Transverse colon (tissue), 4 donors: ENCODE measurements at regions not wholly inside any gene's neighbourhood (a gene's known extent, or its start where the extent isn't known, plus 50 kb on each side); places are given as distances from the start of the nearest gene placed in this dataset.

Source experiments
- DNase-seq: peaks from one replicate; pipeline ENCODE4 v3.0.0-alpha.2; 2019
- H3K27ac ChIP-seq, 4 donors: fragments of 200-600 bp; sonication (generic); 2 replicates each; pipeline ENCODE4 v1.5.1; 2016 to 2018; ENCODE audit warnings: inconsistent platforms in 4 of 4
- H3K27me3 ChIP-seq: fragments of 200-600 bp; sonication (generic); 2 replicates; pipeline ENCODE4 v1.5.1; 2017; ENCODE audit warnings: inconsistent platforms
- H3K36me3 ChIP-seq, 4 donors: fragments of 200-600 bp; sonication (generic); 2 replicates each; pipeline ENCODE4 v1.5.1; 2017 to 2019; ENCODE audit warnings: inconsistent platforms in 4 of 4
- H3K4me1 ChIP-seq, 4 donors: fragments of 200-600 bp; sonication (generic); 2 replicates each; pipeline ENCODE4 v1.5.1; 2017 to 2020; ENCODE audit warnings: inconsistent platforms in 4 of 4
- H3K4me3 ChIP-seq, 4 donors: fragments of 200-600 bp; sonication (generic); 1 replicate in 1 of 4; 2 replicates in 3 of 4; pipeline versions ENCODE4 v1.5.1 to v1.6.1; 2017 to 2019; ENCODE audit warnings: inconsistent platforms in 4 of 4
- H3K9me3 ChIP-seq, 2 donors: fragments of 200-600 bp; sonication (generic); 2 replicates each; pipeline ENCODE4 v1.5.1; 2017 to 2019; ENCODE audit warnings: inconsistent platforms in 2 of 2
- CTCF ChIP-seq, 5 experiments: fragments of 200-600 bp in 3 of 5; fragments of 450-650 bp in 2 of 5; sonication (generic) in 3 of 5; IDR thresholded peaks; 1 replicate in 2 of 5; 2 replicates in 3 of 5; pipeline ENCODE4 v1.5.1; 2016 to 2017; ENCODE audit warnings: antibody characterized with exemption in 5 of 5, inconsistent platforms in 3 of 5, mild to moderate bottlenecking in 2 of 5, moderate library complexity in 1 of 5
- EP300 ChIP-seq: sonication (generic); formaldehyde crosslinking; IDR thresholded peaks from one replicate; pipeline ENCODE4 v1.6.1; 2017; ENCODE audit warnings: antibody characterized with exemption, low read depth
- POLR2A ChIP-seq: fragments of 450-650 bp; IDR thresholded peaks from one replicate; pipeline ENCODE4 v1.6.1; 2016; ENCODE audit warnings: antibody characterized with exemption, mild to moderate bottlenecking, moderate library complexity
- POLR2AphosphoS5 ChIP-seq, 3 donors: sonication (generic); formaldehyde crosslinking; IDR thresholded peaks; one replicate each; pipeline ENCODE4 v1.6.1; 2016; ENCODE audit warnings: antibody characterized with exemption in 3 of 3
- WGBS, 2 donors: methylation state at CpG; one replicate each; pipeline ENCODE4 v1.1.5; 2018; ENCODE audit warnings: low coverage in 1 of 2; 5-methylcytosine and 5-hydroxymethylcytosine counted together
- in situ Hi-C, 4 donors: fragments of 200-750 bp; cut with MboI; loops; one replicate each; pipeline versions ENCODE4 v1.15.0 to v1.15.1; 2017; ENCODE audit warnings: low sequenced_read_pairs in 3 of 4, low pct_ligation_motif_present in 1 of 4, low pct_unique_long_range_greater_than_20kb in 1 of 4
- intact Hi-C: fragments of 100-400 bp; cut with DNase I; formaldehyde crosslinking; loops from one replicate; pipeline ENCODE4 v1.15.1; 2023; ENCODE audit warnings: low total_unique reads

GRCh38 chr3:187919544-187919943, 174.3 kb upstream of the BCL6 start:
- Histone ChIP-seq H3K27ac (no peak overlapping the region), H3K36me3 (no peaks in the 10 kb centered on the region), H3K27me3 (no peaks in the 10 kb centered on the region), H3K9me3 (peaks cover under 1 to 5% of the 10 kb centered on the region in 2 donors), H3K4me3 (no peak overlapping the region), H3K4me1 (peaks cover 0 to 9% (median 3%) of the 10 kb centered on the region in 4 donors)
- WGBS, 2 donors = 67 to 88% methylated on average over 2 to 3 of the region's 3 CpGs
- TF ChIP-seq EP300 (no peak), POLR2AphosphoS5 (IDR thresholded peaks at IDR 0.05) (no peak), POLR2A (no peak), CTCF (IDR thresholded peaks at IDR 0.05) (no peak)
- intact Hi-C loops (no loop called here), in situ Hi-C loops (no loop called here)
- DNase-seq = no peak

GRCh38 chr3:187920030-187920429, 174.8 kb upstream of the BCL6 start:
- Histone ChIP-seq H3K9me3 (peaks cover 5 to 8% of the 10 kb centered on the region in 2 donors), H3K36me3 (no peaks in the 10 kb centered on the region), H3K27me3 (no peaks in the 10 kb centered on the region), H3K4me1 (peaks cover 0 to 9% (median 1%) of the 10 kb centered on the region in 4 donors), H3K4me3 (no peak overlapping the region), H3K27ac (no peak overlapping the region)
- TF ChIP-seq POLR2AphosphoS5 (IDR thresholded peaks at IDR 0.05) (no peak), CTCF (IDR thresholded peaks at IDR 0.05) (no peak), EP300 (no peak), POLR2A (no peak)
- in situ Hi-C loops = no loop called here
- intact Hi-C loops = no loop called here
- 63 to 64% methylated on average over 1 of the region's 1 CpG for WGBS, 2 donors
- no peak for DNase-seq

- Histone ChIP-seq H3K27ac (peak overlapping the region in 3 of 4 donors; percentile 14 to 51 (median 14)), H3K9me3 (peaks cover 5 to 8% of the 10 kb centered on the region in 2 donors)
Observed at GRCh38 chr3:187920913-187921312, 175.6 kb upstream of the BCL6 start.

GRCh38 chr3:187921391-187922074, 176.3 kb upstream of the BCL6 start:
- Histone ChIP-seq H3K36me3 (no peaks in the 10 kb centered on the region), H3K27me3 (no peaks in the 10 kb centered on the region), H3K27ac (peak overlapping the region in 3 of 4 donors; percentile 14 to 51 (median 14)), H3K9me3 (peaks cover 5 to 8% of the 10 kb centered on the region in 2 donors), H3K4me1 (peaks cover 0 to 9% (median 1%) of the 10 kb centered on the region in 4 donors), H3K4me3 (no peak overlapping the region)
- no peak for DNase-seq
- in situ Hi-C loops = no loop called here
- TF ChIP-seq EP300 (no peak), CTCF (IDR thresholded peaks at IDR 0.05) (no peak), POLR2AphosphoS5 (IDR thresholded peaks at IDR 0.05) (no peak), POLR2A (no peak)
- intact Hi-C loops = no loop called here
- 73 to 83% methylated on average over 2 to 4 of the region's 4 CpGs for WGBS, 2 donors

More at GRCh38 chr3:187920913-187921312, 175.6 kb upstream of the BCL6 start:
- TF ChIP-seq POLR2AphosphoS5 (IDR thresholded peaks at IDR 0.05) (peak; percentile 43 to 79 (median 70)), EP300 (no peak)
- DNase-seq = peak; percentile 29
- peaks cover 0 to 9% (median 1%) of the 10 kb centered on the region in 4 donors for H3K4me1 ChIP-seq
- no peak overlapping the region for H3K4me3 ChIP-seq
- WGBS, 2 donors = 13 to 62% methylated on average over 1 to 6 of the region's 6 CpGs
- in situ Hi-C loops (no loop called here), intact Hi-C loops (no loop called here)
- H3K27me3 ChIP-seq = no peaks in the 10 kb centered on the region
- no peaks in the 10 kb centered on the region for H3K36me3 ChIP-seq
